Mesenteric fat pad (tissue), 1 donor: ENCODE measurements at regions not wholly inside any gene's neighbourhood (a gene's known extent, or its start where the extent isn't known, plus 50 kb on each side); places are given as distances from the start of the nearest gene placed in this dataset.
A peak's percentile ranks its signal among the peaks of the same experiment; 100 is the strongest.

Source experiments
- DNase-seq: peaks from one replicate; pipeline ENCODE4 v3.0.0-alpha.2; 2020; ENCODE audit warnings: low spot score
- donor health status: DM: yes; HTN: yes; CAD: no.

DNA sequence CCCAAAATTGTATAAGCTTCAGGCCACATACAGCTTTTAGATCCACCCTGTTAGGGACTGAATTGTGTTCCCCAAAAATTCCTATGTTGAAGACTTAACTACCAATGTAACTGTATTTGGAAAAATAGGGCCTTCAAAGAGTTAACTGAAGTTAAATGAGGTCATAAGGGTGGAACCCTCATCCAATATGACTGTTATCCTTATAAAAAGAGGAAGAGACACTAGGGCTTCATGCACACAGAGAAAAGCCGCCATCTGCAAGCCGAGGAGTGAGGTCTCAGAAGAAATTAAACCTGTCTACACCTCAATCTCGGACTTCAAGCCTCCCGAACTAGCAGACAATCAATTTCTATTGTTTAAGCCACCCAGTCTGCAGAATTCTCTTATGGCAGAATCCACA is 317.9 kb upstream of the NFE2L3 start:
- no peak for DNase-seq

- no peak for DNase-seq
Observed at GRCh38 chr7:25835197-25835596, 316.8 kb upstream of the NFE2L3 start.

GRCh38 chr7:25839084-25839769 is 312.8 kb upstream of the NFE2L3 start:
- DNase-seq = no peak

- no peak for DNase-seq
Observed at GRCh38 chr7:25840209-25840792, 311.7 kb upstream of the NFE2L3 start.

DNA sequence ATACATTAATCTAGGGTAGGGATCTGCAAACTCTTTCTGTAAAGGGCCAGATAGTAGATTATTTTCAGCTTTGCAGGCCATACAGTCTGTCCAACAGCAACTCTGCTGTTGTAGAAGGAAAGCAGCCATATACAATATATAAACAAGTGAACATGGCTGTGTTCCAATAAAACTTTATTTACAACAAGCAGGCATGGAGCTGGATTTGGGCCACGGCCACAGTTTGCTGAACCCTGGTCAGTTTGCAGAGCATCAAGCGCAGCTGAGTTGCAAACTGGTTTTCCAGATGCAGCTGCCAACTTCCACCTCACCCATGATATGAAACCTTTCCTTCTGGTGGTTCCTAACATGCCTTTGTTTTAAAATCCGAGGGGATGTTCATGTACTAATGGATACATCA is 310.4 kb upstream of the NFE2L3 start:
- no peak for DNase-seq

- DNase-seq = no peak
Observed at GRCh38 chr7:25842201-25842733, 309.7 kb upstream of the NFE2L3 start.

- DNase-seq = no peak
Observed at GRCh38 chr7:25843467-25843866, 308.5 kb upstream of the NFE2L3 start.

- DNase-seq = no peak
Observed at GRCh38 chr7:25844102-25844870, 307.7 kb upstream of the NFE2L3 start.

- no peak for DNase-seq
Observed at GRCh38 chr7:25845464-25845863, 306.5 kb upstream of the NFE2L3 start.

- no peak for DNase-seq
Observed at GRCh38 chr7:25846722-25847121, 305.3 kb upstream of the NFE2L3 start.

DNA sequence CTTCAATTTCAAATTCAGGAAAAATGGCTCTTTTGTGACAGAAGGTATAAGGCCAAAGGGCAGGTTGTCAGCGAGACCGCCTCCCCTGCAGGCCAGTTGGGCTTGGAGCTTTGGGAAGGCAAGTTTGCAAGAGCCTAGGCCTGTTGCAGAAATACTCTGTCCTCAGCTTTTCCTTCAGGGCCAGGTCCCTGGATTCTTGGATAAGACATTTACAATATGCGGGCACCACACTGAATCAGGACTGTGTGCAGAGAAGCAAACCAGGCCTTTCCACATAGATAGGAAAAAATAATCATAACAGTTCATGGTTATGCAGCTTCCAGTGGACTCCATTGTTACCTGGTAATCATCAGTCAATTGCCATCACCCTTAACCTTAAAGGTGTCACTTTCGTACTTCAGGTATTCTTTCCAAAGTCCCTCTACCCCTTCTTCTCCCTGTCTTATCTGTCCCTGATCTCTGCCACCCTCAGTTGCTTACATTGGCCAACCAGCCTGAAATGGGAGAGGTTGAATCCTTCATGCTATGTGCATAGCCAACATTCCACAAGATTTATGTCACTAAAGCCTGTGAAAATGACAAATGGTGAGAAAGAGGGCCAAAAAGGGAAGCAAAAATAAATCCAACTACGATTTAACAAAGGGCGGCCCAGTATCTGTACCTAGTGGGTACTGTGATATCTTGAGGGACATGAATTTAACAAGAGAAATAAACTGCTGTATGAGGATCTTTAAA is 304.5 kb upstream of the NFE2L3 start:
- DNase-seq = no peak

DNA sequence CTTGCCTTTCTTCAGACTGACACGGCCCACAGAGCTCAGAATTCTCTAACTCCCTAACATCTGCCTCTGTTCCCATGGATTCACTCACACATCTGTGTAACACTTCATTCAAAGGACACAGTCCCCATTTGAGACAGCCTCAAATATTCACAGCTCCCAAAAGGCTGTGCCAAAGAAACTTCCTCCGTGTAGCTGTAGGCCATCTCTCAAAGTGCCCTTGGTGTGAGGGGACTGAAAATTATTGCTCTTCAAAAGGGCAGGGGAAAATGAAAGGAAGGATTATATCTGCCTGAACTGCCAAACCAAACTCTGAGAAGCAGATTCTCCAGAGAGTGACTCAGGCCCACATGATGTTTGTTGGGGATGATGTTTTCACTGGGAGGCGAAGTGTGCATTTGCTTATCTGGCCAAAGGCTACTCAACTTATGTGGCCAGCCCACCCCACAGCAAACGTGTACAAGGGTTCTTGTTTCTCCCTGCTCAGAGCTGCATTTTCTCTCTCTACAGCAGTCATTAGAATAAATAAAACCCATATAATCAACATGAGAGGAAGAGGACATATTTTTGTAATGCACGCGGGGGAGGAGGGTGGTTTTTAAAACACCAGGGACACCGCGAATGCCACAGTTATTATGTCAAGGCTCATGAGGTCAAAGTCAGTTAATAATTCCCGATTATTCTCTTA is 302.4 kb upstream of the NFE2L3 start:
- no peak for DNase-seq

DNA sequence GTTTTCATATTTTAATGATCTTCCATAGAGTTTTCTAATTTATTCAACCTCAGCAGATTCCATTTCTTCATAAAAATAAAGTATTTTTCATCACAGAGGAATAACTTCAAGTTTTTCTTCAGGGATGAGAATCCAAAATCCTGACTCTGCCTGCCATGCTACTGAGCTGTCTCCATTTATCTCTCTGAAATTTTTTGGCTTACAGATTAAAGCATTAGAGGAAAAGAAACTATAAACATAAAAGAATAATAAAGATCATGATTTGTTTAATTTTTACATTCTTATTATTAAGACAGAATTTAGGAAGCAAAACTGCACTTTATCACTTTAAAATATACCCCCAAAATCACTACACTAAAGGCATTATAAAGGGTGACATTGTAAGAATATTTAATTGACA is 301.8 kb upstream of the NFE2L3 start:
- no peak for DNase-seq

DNA sequence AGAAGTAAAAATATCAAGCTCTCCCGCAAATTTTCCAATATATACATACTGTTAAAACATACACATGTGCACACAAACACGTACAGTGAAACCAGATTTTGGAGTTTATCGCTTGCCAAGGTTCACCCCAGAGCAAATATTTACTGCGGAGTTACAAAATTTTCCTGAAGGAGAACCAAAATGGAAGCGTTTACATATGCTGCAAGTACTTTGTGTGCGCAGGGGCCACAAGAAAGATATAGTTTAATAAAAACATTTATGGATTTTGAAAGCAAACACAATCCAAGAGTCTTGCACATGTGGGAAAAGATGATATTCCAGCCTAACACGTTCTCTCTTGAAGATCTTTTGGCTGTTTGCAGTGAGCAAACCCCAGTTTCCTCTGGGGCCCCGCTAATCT is 301.3 kb upstream of the NFE2L3 start:
- DNase-seq = no peak

DNA sequence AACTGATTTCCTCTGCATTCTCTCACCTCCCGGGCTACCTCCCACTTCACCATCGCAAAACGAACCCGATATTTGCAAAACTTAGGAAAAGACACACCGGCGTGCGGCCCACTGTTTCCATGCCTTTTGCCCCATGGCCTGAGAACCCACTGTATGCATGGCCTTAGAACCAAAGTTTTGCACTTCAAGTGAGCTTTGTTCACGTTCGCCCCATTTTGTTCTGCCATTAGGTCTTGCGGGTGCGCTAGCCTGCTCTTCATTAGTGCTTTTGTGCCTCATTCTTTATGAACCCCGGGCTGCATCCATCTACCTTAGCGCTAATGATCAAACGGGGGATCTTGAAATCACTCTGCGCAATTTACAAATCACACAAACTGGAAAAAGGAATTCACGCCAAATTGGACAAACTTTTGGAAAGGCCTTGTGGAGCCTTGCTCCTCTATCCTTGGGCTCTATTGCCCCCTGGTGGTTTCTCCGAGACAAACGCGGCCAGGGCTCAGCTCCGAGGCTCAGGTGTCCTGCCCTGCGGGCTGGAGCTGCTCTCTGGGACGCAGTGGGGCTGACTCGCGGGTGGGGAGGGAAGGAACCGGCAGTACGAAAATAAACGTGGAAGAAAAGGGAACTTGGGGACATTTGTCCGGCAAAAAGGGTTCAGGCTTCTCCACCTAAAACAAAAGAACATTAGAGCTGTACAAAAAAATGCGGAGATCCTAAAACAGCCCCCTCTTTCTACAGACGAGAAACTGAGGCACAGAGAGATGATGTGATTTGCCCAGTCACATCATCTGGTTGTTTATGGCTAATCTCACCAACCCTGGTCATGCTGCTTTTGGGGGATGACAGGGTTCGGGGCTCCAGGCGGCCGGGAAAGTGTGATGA is 300.4 kb upstream of the NFE2L3 start:
- peak; percentile 94 for DNase-seq

DNA sequence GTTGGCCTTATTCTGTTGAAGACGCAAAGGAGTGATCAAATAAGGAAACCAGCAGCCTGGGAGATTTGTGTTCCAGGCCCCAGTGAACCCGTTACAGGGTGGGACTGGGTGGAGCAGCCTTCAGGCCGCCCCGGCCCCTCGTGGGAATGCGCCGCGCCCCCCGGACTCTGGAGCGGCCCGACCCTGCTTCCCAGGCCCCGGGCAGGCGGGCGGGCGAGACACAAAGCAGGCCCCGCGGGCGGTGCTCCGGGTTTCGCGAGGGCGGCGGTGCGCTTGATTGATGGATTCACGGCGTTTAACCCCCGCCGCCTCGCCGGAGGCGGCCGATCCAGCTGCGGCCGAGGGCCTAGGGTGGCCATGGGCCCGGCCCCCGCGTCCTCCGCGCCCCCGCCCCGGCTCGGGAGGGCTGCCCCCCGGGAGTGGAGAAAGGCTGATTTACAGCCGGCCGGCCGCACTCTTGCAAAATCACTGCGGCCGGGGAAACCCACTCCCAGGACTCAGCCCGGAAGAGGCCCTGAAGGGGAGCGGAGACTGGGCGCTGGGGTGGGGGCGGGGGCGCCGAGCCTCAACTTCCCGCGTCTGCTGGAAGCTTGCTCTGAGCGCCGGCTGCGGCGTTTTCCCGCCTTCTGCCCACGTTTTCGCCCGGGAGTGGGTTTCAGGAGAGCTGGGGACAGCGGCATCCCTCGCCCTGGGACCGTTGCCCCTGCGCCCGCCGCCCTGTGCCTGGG is 299.6 kb upstream of the NFE2L3 start:
- DNase-seq = no peak

DNA sequence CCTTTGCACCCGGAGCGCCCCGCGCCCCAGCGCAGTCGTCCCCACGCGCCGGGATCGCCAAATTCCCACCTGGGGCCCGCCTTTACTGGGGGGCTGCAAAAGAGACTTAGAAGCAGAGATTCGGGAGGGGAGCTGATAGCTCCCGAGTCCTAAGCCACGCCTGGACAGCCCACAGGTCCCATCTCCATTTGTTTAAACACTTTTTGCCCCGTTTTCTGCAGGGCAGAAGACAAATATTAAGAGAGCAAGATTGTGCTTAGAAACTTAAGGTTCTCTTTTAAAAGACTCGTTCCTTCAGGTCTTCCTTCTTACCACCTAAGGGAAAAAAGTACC is 299.1 kb upstream of the NFE2L3 start:
- no peak for DNase-seq

DNA sequence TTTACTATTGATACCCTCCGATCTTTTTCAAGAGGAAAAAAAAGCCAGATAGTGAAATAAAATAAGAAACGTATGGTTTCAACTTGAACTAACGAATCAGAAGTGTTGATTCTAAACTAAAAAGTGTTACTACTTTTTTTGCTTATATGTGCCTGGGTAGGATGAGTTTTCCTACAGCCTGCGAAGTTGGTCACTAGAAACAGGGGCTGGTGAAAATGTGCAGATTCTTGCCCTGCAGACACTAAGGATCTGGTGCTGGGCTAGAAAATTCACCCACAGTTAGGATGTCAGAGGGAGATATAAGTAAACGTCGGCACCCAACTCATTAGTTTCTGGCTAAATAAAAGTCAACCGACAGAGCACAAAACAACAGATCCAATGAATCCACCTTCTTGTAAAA is 298.7 kb upstream of the NFE2L3 start:
- DNase-seq = no peak

DNA sequence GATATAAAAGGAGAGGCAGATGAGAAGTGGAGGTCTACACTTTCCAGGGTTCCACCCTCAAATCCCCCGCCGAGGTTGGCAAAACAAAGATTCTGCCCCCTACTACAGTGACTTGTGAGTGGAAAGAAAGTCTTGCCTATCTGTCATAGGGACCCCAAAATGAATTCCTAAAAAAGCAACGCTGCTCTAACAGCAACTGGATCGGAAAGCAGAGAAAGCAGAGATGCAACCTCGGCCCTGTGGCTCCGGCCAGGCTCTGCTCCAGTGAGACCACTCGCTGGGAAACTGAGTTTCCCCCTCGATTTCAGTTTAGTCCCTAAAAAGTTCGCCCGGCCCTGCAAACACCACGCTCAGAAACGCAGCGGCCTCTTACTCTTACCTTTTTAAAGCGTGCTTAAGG is 297.9 kb upstream of the NFE2L3 start:
- no peak for DNase-seq
